H9 (cell line): ENCODE measurements at regions not wholly inside any gene's neighbourhood (a gene's known extent, or its start where the extent isn't known, plus 50 kb on each side); places are given as distances from the start of the nearest gene placed in this dataset.

Source experiments
- DNase-seq: peaks from one replicate; pipeline ENCODE4 v3.0.0-alpha.2; 2017
- H2AFZ ChIP-seq: one replicate; pipeline ENCODE4 v1.6.1; 2013; ENCODE audit warnings: mild to moderate bottlenecking, low read length, control low read depth, moderate library complexity
- H2AK5ac ChIP-seq: 2 replicates; pipeline ENCODE4 v1.6.1; 2013; ENCODE audit warnings: low read length, control low read depth, mixed read lengths; ENCODE audit not compliant: insufficient read length
- H2BK120ac ChIP-seq: one replicate; pipeline ENCODE4 v1.6.1; 2013; ENCODE audit warnings: low read depth, mild to moderate bottlenecking, low read length, control low read depth, inconsistent platforms; ENCODE audit not compliant: poor library complexity, severe bottlenecking
- H2BK12ac ChIP-seq: 2 replicates; pipeline ENCODE4 v1.6.1; 2013; ENCODE audit warnings: low read length, control low read depth, mixed read lengths, low read depth; ENCODE audit not compliant: insufficient read length
- H2BK15ac ChIP-seq: 2 replicates; pipeline ENCODE4 v1.6.1; 2013; ENCODE audit warnings: low read depth, low read length, control low read depth
- H2BK20ac ChIP-seq: one replicate; pipeline ENCODE4 v1.6.1; 2013; ENCODE audit warnings: low read depth, mild to moderate bottlenecking, low read length, control low read depth, inconsistent platforms; ENCODE audit not compliant: poor library complexity, severe bottlenecking
- H2BK5ac ChIP-seq: 2 replicates; pipeline ENCODE4 v1.6.1; 2013; ENCODE audit warnings: low read length, control low read depth, mixed read lengths; ENCODE audit not compliant: insufficient read length
- H3K14ac ChIP-seq: 2 replicates; pipeline ENCODE4 v1.6.1; 2013; ENCODE audit warnings: low read length, control low read depth; ENCODE audit not compliant: insufficient read depth
- H3K18ac ChIP-seq: 2 replicates; pipeline ENCODE4 v1.6.1; 2013; ENCODE audit warnings: low read depth, mild to moderate bottlenecking, mixed read lengths, low read length, control low read depth; ENCODE audit not compliant: insufficient read length
- H3K23ac ChIP-seq: 2 replicates; pipeline ENCODE4 v1.6.1; 2013; ENCODE audit warnings: low read length, control low read depth, mixed read lengths, low read depth; ENCODE audit not compliant: insufficient read length
- H3K23me2 ChIP-seq: 2 replicates; pipeline ENCODE4 v1.6.1; 2013; ENCODE audit warnings: low read depth, mild to moderate bottlenecking, mixed read lengths, low read length, control low read depth; ENCODE audit not compliant: insufficient read length, poor library complexity, severe bottlenecking
- H3K27ac ChIP-seq: 2 replicates; pipeline ENCODE4 v1.5.1; 2013; ENCODE audit warnings: low read length, control low read depth, mixed read lengths, low read depth; ENCODE audit not compliant: insufficient read length
- H3K27me3 ChIP-seq: 2 replicates; pipeline ENCODE4 v1.6.1; 2013; ENCODE audit warnings: low read length, control low read depth, inconsistent platforms; ENCODE audit not compliant: insufficient read depth
- H3K4ac ChIP-seq: 2 replicates; pipeline ENCODE4 v1.6.1; 2013; ENCODE audit warnings: low read depth, mild to moderate bottlenecking, control low read depth, inconsistent platforms, low read length, moderate library complexity
- H3K4me1 ChIP-seq: 2 replicates; pipeline ENCODE4 v1.6.1; 2013; ENCODE audit warnings: low read length, control low read depth, inconsistent platforms; ENCODE audit not compliant: insufficient read depth
- H3K4me2 ChIP-seq: 2 replicates; pipeline ENCODE4 v1.6.1; 2013; ENCODE audit warnings: low read length, control low read depth, mixed read lengths; ENCODE audit not compliant: insufficient read length, insufficient read depth
- H3K56ac ChIP-seq: 2 replicates; pipeline ENCODE4 v1.6.1; 2013; ENCODE audit warnings: low read depth, mild to moderate bottlenecking, mixed read lengths, low read length, control low read depth; ENCODE audit not compliant: insufficient read length
- H3K79me1 ChIP-seq: 2 replicates; pipeline ENCODE4 v1.6.1; 2013; ENCODE audit warnings: low read depth, mild to moderate bottlenecking, moderate library complexity, low read length, control low read depth, inconsistent platforms; ENCODE audit not compliant: insufficient read depth, poor library complexity, severe bottlenecking
- H3K79me2 ChIP-seq: 2 replicates; pipeline ENCODE4 v1.6.1; 2013; ENCODE audit warnings: low read length, control low read depth, inconsistent platforms; ENCODE audit not compliant: insufficient read depth
- H3K9ac ChIP-seq: 2 replicates; pipeline ENCODE4 v1.6.1; 2013; ENCODE audit warnings: low read length, control low read depth, mixed read lengths; ENCODE audit not compliant: insufficient read length; ENCODE audit errors: extremely low read depth
- H3K9me3 ChIP-seq: one replicate; pipeline ENCODE4 v1.6.1; 2013; ENCODE audit warnings: low read depth, low read length, inconsistent platforms; ENCODE audit not compliant: control insufficient read depth
- H3T11ph ChIP-seq: one replicate; pipeline ENCODE4 v1.6.1; 2013; ENCODE audit warnings: mild to moderate bottlenecking, low read length, control low read depth, inconsistent platforms
- H4K20me1 ChIP-seq: one replicate; pipeline ENCODE4 v1.6.1; 2013; ENCODE audit not compliant: control insufficient read depth, insufficient read length, insufficient read depth
- H4K5ac ChIP-seq: 2 replicates; pipeline ENCODE4 v1.6.1; 2013; ENCODE audit warnings: low read depth, mild to moderate bottlenecking, mixed read lengths, low read length, control low read depth; ENCODE audit not compliant: insufficient read length
- H4K8ac ChIP-seq: replicated peaks from 2 replicates; pipeline ENCODE4 v1.6.1; 2013; ENCODE audit warnings: low read length, control low read depth, mixed read lengths, low read depth; ENCODE audit not compliant: insufficient read length
- H4K91ac ChIP-seq: 2 replicates; pipeline ENCODE4 v1.6.1; 2013; ENCODE audit warnings: low read depth, mild to moderate bottlenecking, moderate library complexity, mixed read lengths, low read length, control low read depth; ENCODE audit not compliant: insufficient read length
- H3K27ac Mint-ChIP-seq, 3 experiments: 2 replicates in 2 of 3; 3 replicates in 1 of 3; pipeline ENCODE4 v1.8.0; 2020 to 2021; ENCODE audit warnings: mixed read lengths in 3 of 3, mild to moderate bottlenecking in 1 of 3, moderate library complexity in 1 of 3
- H3K27me3 Mint-ChIP-seq: 2 replicates; pipeline ENCODE4 v1.8.0; 2021; ENCODE audit warnings: low read depth, mild to moderate bottlenecking, moderate library complexity, mixed read lengths
- H3K36me3 Mint-ChIP-seq, 3 experiments: 2 replicates in 2 of 3; 3 replicates in 1 of 3; pipeline ENCODE4 v1.8.0; 2020 to 2021; ENCODE audit warnings: low read depth in 3 of 3, mixed read lengths in 3 of 3; ENCODE audit not compliant: insufficient read depth in 1 of 3
- H3K4me1 Mint-ChIP-seq, 2 experiments: 2 replicates each; pipeline ENCODE4 v1.8.0; 2020; ENCODE audit warnings: mixed read lengths in 2 of 2
- H3K4me3 Mint-ChIP-seq, 2 experiments: 2 replicates in 1 of 2; 3 replicates in 1 of 2; pipeline ENCODE4 v1.8.0; 2020 to 2021; ENCODE audit warnings: mild to moderate bottlenecking in 2 of 2, mixed read lengths in 2 of 2, moderate library complexity in 1 of 2
- H3K9me3 Mint-ChIP-seq, 2 experiments: 2 replicates in 1 of 2; 3 replicates in 1 of 2; pipeline ENCODE4 v1.8.0; 2020; ENCODE audit warnings: mild to moderate bottlenecking in 2 of 2, mixed read lengths in 2 of 2, moderate library complexity in 1 of 2
- CTCF ChIP-seq: fragments of 200-600 bp; sonication (generic); conservative IDR thresholded peaks from 3 replicates; pipeline ENCODE4 v1.8.0; 2021; ENCODE audit warnings: antibody characterized with exemption, mild to moderate bottlenecking
- WGBS: extraction: QIAGEN DNeasy Blood & Tissue Kit; methylation state at CpG from one replicate; pipeline ENCODE4 v1.1.7; 2013; ENCODE audit warnings: missing lambda C conversion rate, low lambda C conversion rate, mixed read lengths; ENCODE audit not compliant: insufficient read length; ENCODE audit errors: extremely low coverage; 5-methylcytosine and 5-hydroxymethylcytosine counted together

- H3K27me3 Mint-ChIP-seq: no peaks in the 10 kb centered on the region
- no peak for TF ChIP-seq CTCF
Observed at GRCh38 chr15:26156051-26156450, 292.9 kb upstream of the ATP10A start.

More at GRCh38 chr15:26156051-26156450, 292.9 kb upstream of the ATP10A start:
- Mint-ChIP-seq H3K27ac (peak overlapping the region in 1 of 3 experiments; percentile 59; a peak in 1 of 7 replicates), H3K9me3 (peaks cover 5 to 16% of the 10 kb centered on the region in 2 experiments; a peak in 4 of 5 replicates), H3K4me1 (peaks cover 0 to 9% of the 10 kb centered on the region in 2 experiments; a peak in 2 of 4 replicates), H3K36me3 (peaks cover 0 to 10% (median 7%) of the 10 kb centered on the region in 3 experiments; a peak in 6 of 7 replicates), H3K4me3 (no peak overlapping the region)
- Histone ChIP-seq H3K56ac (no peak overlapping the region), H3K4me2 (no peak overlapping the region), H4K8ac (no peak overlapping the region), H2AK5ac (no peak overlapping the region), H2AFZ (no peak overlapping the region), H3K9me3 (no peaks in the 10 kb centered on the region), H2BK12ac (no peak overlapping the region), H2BK20ac (no peak overlapping the region), H3K4ac (no peak overlapping the region), H4K20me1 (no peaks in the 10 kb centered on the region), H2BK15ac (no peak overlapping the region), H3K23me2 (no peaks in the 10 kb centered on the region), H3T11ph (no peak overlapping the region), H3K79me2 (no peaks in the 10 kb centered on the region), H3K4me1 (no peaks in the 10 kb centered on the region), H2BK120ac (no peak overlapping the region), H3K18ac (no peak overlapping the region), H4K91ac (no peak overlapping the region), H2BK5ac (no peak overlapping the region), H3K27ac (no peak overlapping the region), H4K5ac (no peak overlapping the region), H3K23ac (no peak overlapping the region), H3K9ac (no peak overlapping the region), H3K14ac (no peak overlapping the region), H3K27me3 (no peaks in the 10 kb centered on the region), H3K79me1 (no peaks in the 10 kb centered on the region)
- DNase-seq: no peak
- no CpG with 5 or more reads among the region's 4 CpGs for WGBS
